Panc1 (cell line): ENCODE measurements at regions not wholly inside any gene's neighbourhood (a gene's known extent, or its start where the extent isn't known, plus 50 kb on each side); places are given as distances from the start of the nearest gene placed in this dataset.

Experiments used
- ATAC-seq: fragments of 200-7000 bp; cut with Tn5 transposase; 2 replicates; pipeline ENCODE4 v1.9.1; 2020; ENCODE audit warnings: mild to moderate bottlenecking, moderate library complexity
- BruUV-seq: library from RNA; stranded (reverse); fragments of 400-500 nt; replicated peaks from 2 replicates; lab custom pipeline; 2021; lab: Mats Ljungman, UMichigan
- CTCF ChIA-PET: fragments of 300-600 bp; sonication (Branson Sonifier 250); formaldehyde crosslinking; loops from one replicate; lab custom pipeline; 2022; ENCODE audit warnings: antibody characterized with exemption; lab: Charles Lee
- POLR2A ChIA-PET: fragments of 300-600 bp; sonication (Branson Sonifier 250); formaldehyde crosslinking; loops from one replicate; lab custom pipeline; 2022; ENCODE audit warnings: antibody characterized with exemption; lab: Charles Lee
- DNase-seq: peaks from one replicate; pipeline ENCODE4 v3.0.0-alpha.2; 2010; ENCODE audit warnings: low read depth, low spot score
- H3K27ac ChIP-seq: 2 replicates; pipeline ENCODE4 v1.5.1; 2011; ENCODE audit warnings: mild to moderate bottlenecking, low read length, inconsistent platforms
- H3K27me3 ChIP-seq: fragments of 200-500 bp; sonication (Bioruptor generic); 2 replicates; pipeline ENCODE4 v1.6.0; 2014; ENCODE audit warnings: low read length, inconsistent platforms; ENCODE audit not compliant: control insufficient read depth, insufficient read depth
- H3K36me3 ChIP-seq: fragments of 200-500 bp; sonication (Bioruptor generic); 2 replicates; pipeline ENCODE4 v1.5.1; 2014; ENCODE audit warnings: inconsistent platforms, mild to moderate bottlenecking, low read length, moderate library complexity; ENCODE audit not compliant: control insufficient read depth, insufficient read depth
- H3K4me1 ChIP-seq: 2 replicates; pipeline ENCODE4 v1.5.1; 2011; ENCODE audit warnings: inconsistent platforms, mild to moderate bottlenecking, low read length, moderate library complexity; ENCODE audit not compliant: control insufficient read depth, insufficient read depth
- H3K4me3 ChIP-seq, 2 experiments: 2 replicates each; pipeline ENCODE4 v1.5.1; 2011 to 2012; ENCODE audit warnings: low read depth in 2 of 2, low read length in 2 of 2, mild to moderate bottlenecking in 2 of 2, inconsistent platforms in 1 of 2, moderate library complexity in 1 of 2
- H3K9me3 ChIP-seq: fragments of 200-500 bp; sonication (Bioruptor generic); 2 replicates; pipeline ENCODE4 v1.5.1; 2014; ENCODE audit warnings: low read depth, mild to moderate bottlenecking, inconsistent platforms, low read length, moderate library complexity; ENCODE audit not compliant: control insufficient read depth, insufficient read depth
- CTCF ChIP-seq: fragments of 450-650 bp; IDR thresholded peaks from 2 replicates; pipeline ENCODE4 v1.5.1; 2017; ENCODE audit warnings: mild to moderate bottlenecking
- POLR2AphosphoS5 ChIP-seq: IDR thresholded peaks from 2 replicates; pipeline ENCODE4 v1.6.1; 2012; ENCODE audit warnings: mild to moderate bottlenecking, low read depth, low read length, moderate library complexity
- REST ChIP-seq, 2 experiments: IDR thresholded peaks; 2 replicates each; pipeline ENCODE4 v1.6.1; 2011 to 2012; ENCODE audit warnings: low read depth in 2 of 2, control low read depth in 1 of 2, low read length in 1 of 2, mild to moderate bottlenecking in 1 of 2, moderate library complexity in 1 of 2; ENCODE audit not compliant: insufficient read depth in 1 of 2
- SIN3A ChIP-seq: IDR thresholded peaks from 2 replicates; pipeline ENCODE4 v1.6.1; 2012; ENCODE audit warnings: low read depth, mild to moderate bottlenecking, low read length, moderate library complexity, borderline replicate concordance; ENCODE audit not compliant: insufficient read depth
- TCF7L2 ChIP-seq: IDR thresholded peaks from 2 replicates; pipeline ENCODE4 v1.6.1; 2011; ENCODE audit warnings: mild to moderate bottlenecking, low read depth, low read length, inconsistent platforms
- in situ Hi-C: cut with HindIII; loops from 2 replicates; pipeline ENCODE4 v1.10.0; 2016; ENCODE audit warnings: low sequenced_read_pairs, low pct_unique_long_range_greater_than_20kb
- intact Hi-C: fragments of 100-400 bp; cut with micrococcal nuclease; formaldehyde crosslinking; loops from one replicate; pipeline ENCODE4 v1.10.0; 2022; ENCODE audit not compliant: unreplicated experiment

- BruUV-seq, result no TSS peak
- ChIA-PET CTCF (no interaction called here), POLR2A (no interaction called here)
- in situ Hi-C loops (no loop called here), intact Hi-C loops (no loop called here)
- H3K4me1 ChIP-seq, result no peaks in the 10 kb centered on the region
- H3K4me3 ChIP-seq, result no peak overlapping the region
- peaks cover 9% of the 10 kb centered on the region for H3K9me3 ChIP-seq
- DNase-seq (no peak), ATAC-seq (no peak)
- H3K27me3 ChIP-seq, result no peaks in the 10 kb centered on the region
- H3K36me3 ChIP-seq, result no peaks in the 10 kb centered on the region
- TF ChIP-seq POLR2AphosphoS5 (no peak), TCF7L2 (no peak), SIN3A (no peak), CTCF (no peak), REST (IDR thresholded peaks at IDR 0.05; ENCODE audit: insufficient read depth in 1 of 2, low read depth in 2 of 2, low read length in 1 of 2) (no peak)
- no peak overlapping the region for H3K27ac ChIP-seq
These were observed 173.7 kb downstream of the POM121L12 start for GRCh38 chr7:53209129-53209528.

- no peaks in the 10 kb centered on the region for H3K27me3 ChIP-seq
- H3K4me3 ChIP-seq, result no peak overlapping the region
- ChIA-PET POLR2A (no interaction called here), CTCF (no interaction called here)
- DNase-seq (no peak), ATAC-seq (no peak)
- TF ChIP-seq POLR2AphosphoS5 (no peak), REST (IDR thresholded peaks at IDR 0.05; ENCODE audit: insufficient read depth in 1 of 2, low read depth in 2 of 2, low read length in 1 of 2) (no peak), CTCF (no peak), SIN3A (no peak), TCF7L2 (no peak)
- in situ Hi-C loops (no loop called here), intact Hi-C loops (no loop called here)
- H3K27ac ChIP-seq, result no peak overlapping the region
- H3K4me1 ChIP-seq, result no peaks in the 10 kb centered on the region
- H3K36me3 ChIP-seq, result no peaks in the 10 kb centered on the region
- no TSS peak for BruUV-seq
- H3K9me3 ChIP-seq, result peaks cover 13% of the 10 kb centered on the region
These were observed 179.0 kb downstream of the POM121L12 start for GRCh38 chr7:53214463-53214862.
